ENCODE measurements at regions not wholly inside any gene's neighbourhood (a gene's known extent, or its start where the extent isn't known, plus 50 kb on each side); places are given as distances from the start of the nearest gene placed in this dataset.
"Not testable (repeated sequence)": the region's sequence is repeated elsewhere in the genome, so short reads cannot be mapped to it uniquely, and the experiment has no call there.

GRCh38 chr4:115259642-115260041 is 146.2 kb upstream of the NDST4 start:
- no peak for DNase-seq (ENCODE audit: low spot score)

- DNase-seq (ENCODE audit: low spot score), result no peak
Measured at GRCh38 chr4:115249808-115250207, 136.4 kb upstream of the NDST4 start.

GRCh38 chr4:115234405-115235093 is 121.1 kb upstream of the NDST4 start:
- DNase-seq (ENCODE audit: low spot score), result peak; percentile 9

DNA sequence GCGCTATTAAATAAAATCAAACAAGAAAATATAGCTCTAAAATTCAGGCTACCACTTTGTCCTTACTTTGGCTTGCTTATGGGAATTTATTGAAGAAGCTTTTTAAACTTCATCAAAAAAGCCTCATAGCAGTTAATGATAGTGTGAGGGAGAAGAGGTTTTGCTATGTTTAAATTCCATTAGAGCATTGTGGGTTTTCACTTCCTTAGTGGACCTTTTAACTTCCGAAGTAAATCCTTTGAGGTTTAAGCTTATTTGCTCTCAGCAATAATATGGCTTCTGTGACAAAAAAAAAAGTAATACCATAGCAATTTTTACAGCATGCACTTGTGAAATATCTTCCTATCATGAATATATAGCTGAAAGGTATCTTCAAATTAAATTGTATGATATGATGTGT is 120.2 kb upstream of the NDST4 start:
- DNase-seq (ENCODE audit: low spot score), result no peak

DNA sequence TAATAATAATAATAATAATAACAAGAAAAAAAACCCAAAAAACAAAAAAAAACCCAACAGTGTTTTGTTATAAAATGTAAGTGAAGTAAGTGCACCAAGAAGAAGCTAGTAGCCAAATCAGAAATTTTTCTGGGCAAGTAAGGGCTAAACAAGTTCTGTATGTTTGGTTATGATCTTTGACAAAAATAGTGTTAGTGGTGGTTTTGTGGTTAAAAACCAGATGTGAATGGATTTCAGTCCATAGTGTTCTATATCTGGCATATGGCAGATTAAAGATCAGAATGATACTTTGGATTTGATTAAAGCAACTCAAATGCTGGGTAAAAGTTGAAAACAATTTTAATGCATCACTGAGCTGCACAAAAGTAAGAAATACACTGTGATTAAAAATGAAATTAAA is 116.5 kb upstream of the NDST4 start:
- DNase-seq (ENCODE audit: low spot score), result no peak

DNA sequence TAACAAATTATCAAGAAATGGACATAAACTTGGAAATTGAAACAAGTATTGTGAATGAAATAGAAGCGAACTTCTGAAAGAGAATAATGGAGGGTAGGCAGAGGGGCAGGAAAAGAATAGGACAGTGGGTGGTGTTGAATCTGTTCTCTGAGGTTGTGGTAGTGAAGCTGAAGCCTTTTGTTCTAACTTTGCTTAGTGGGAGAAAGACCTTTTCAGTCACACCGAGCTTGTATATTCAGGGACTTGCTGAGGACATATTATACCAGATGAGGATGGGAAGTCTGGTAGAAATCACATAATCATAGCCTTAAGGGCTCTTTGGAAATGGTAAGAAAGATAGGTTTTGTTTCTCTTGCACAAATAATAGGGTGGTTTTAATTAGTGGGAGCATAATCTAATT is 115.4 kb upstream of the NDST4 start:
- DNase-seq (ENCODE audit: low spot score), result no peak

GRCh38 chr4:115222061-115222460 is 108.6 kb upstream of the NDST4 start:
- DNase-seq (ENCODE audit: low spot score), result no peak

DNA sequence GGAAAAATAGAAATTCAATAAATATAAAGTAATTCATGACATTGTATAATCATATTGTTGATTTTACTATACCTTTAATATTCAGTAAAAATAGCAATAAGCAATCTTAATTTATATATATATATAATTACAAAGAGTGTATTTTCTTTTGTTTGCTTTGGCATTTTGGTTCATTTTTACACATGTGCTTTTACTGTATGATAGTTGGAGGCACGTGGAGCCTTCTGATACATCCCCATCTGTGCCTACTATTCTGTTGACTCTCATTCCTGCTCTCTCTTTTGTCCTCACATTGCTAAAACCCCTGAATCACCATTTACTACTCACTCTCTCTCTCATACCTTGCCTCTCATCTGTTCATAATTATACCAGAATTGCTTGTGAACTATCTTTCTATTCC is 106.4 kb upstream of the NDST4 start:
- DNase-seq (ENCODE audit: low spot score), result no peak

- DNase-seq (ENCODE audit: low spot score), result no peak
Measured at GRCh38 chr4:115219315-115219860, 106.0 kb upstream of the NDST4 start.

- DNase-seq (ENCODE audit: low spot score), result no peak
Measured at GRCh38 chr4:115215935-115216334, 102.5 kb upstream of the NDST4 start.

DNA sequence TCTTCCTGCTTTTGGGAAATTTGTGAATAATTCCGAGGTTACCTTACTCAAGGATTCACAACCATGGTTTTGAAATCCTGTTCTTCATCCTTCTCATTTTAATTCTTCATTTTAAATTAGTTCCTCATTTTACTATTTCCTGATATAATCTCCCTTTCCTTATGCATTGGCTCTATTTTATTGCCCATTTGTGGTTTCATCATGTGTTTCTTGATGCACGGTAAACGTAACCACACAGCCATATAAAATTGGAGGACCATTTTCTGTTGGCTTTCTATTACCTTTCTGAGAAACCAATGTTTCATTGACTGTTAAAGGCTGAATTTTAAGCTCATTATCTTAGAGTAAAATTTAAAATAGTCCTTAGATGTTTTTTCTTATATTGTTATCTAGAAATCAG is 100.3 kb upstream of the NDST4 start:
- no peak for DNase-seq (ENCODE audit: low spot score)

DNA sequence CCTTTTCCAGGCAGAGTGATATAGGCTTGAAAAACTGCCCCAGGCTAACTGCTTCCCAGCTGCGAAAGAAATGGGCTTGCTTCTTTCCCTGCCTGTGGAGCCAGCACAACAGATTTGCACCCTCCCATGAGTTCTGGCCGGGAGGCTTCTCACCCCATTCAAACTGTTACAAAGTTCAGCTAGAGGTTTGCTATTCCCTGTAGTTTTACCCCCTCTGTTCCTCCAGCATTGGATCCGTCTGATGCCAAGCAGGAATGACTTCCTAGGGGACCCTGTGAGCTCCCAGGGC is 87.6 kb upstream of the NDST4 start:
- no peak for DNase-seq (ENCODE audit: low spot score)

DNA sequence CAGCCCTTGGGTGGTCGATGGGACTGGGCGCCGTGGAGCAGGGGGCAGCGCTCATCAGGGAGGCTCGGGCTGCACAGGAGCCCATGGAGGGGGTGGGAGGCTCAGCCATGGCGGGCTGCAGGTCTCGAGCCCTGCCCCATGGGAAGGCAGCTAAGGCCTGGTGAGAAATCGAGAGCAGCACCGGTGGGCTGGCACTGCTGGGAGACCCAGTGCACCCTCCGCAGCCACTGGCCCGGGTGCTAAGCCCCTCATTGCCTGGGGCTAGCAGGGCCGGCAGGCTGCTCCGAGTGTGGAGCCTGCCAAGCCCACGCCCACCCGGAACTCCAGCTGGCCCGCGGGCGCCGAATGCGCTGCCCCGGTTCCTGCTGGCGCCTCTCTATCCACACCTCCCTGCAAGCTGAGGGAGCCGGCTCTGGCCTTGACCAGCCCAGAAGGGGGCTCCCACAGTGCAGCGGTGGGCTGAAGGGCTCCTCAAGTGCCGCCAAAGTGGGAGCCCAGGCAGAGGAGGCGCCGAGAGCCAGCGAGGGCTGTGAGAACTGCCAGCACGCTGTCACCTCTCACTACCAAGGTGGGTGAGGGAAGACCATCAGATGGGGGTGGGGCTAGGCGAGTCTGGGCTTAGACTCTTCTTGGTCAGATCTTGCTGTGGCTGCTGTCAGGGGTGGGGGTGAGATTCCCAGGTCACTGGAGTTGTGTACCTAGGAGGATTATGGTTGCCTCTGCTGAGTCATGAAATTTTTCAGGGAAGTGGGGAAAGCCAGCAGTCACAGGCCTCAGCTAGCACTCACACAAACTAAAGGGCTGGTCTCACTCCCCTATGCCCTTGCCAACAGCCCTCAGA is 87.0 kb upstream of the NDST4 start:
- not testable (repeated sequence) for DNase-seq (ENCODE audit: low spot score)

- DNase-seq (ENCODE audit: low spot score), result not testable (repeated sequence)
Measured at GRCh38 chr4:115194612-115195011, 81.2 kb upstream of the NDST4 start.

DNA sequence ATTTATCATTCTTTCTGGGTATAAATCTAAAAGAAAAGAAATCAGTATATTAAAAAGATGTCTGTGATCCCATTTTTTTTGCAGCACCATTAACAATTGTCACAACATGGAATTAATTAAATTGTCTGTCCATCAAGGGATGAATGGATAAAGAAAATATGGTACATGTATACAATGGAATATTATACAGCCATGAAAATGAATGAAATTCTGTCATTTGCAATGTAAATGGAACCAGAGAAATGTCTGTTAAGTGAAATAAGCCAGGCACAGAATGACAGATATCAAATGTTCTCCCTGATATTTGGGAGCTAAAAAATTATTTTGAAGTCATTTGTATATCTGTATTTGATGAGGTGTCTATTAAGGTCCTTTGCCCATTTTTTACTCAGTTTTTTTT is 77.1 kb upstream of the NDST4 start:
- DNase-seq (ENCODE audit: low spot score), result no peak

DNA sequence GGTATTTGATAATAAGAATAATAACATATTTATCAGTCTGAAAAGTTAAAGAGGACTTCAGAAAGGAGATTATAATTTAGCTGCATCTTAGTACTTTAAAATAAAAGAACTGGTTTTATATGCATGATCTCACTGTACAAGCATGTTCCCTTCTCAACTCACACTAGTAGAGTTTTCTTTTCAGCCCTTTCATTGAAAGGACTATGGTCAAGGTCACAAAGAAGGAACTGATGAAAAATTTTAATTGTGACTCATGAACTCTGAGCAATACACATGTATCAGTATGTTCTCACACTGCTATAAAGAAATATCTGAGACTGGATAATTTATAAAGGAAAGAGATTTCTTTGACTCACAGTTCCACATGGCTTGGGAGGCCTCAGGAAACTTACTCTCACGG is 73.7 kb upstream of the NDST4 start:
- DNase-seq (ENCODE audit: low spot score), result no peak

GRCh38 chr4:115179438-115180062 is 66.1 kb upstream of the NDST4 start:
- DNase-seq (ENCODE audit: low spot score), result not testable (repeated sequence)

GRCh38 chr4:115178687-115179086 is 65.3 kb upstream of the NDST4 start:
- not testable (repeated sequence) for DNase-seq (ENCODE audit: low spot score)

GRCh38 chr4:115171220-115171619 is 57.8 kb upstream of the NDST4 start:
- DNase-seq (ENCODE audit: low spot score), result no peak

- no peak for DNase-seq (ENCODE audit: low spot score)
Measured at GRCh38 chr4:115165503-115165902, 52.1 kb upstream of the NDST4 start.

Data from SK-N-DZ (cell line).